NCI-H187 treated with DMSO at 0.1 percent for 48 hours (cell line): ENCODE measurements at regions not wholly inside any gene's neighbourhood (a gene's known extent, or its start where the extent isn't known, plus 50 kb on each side); places are given as distances from the start of the nearest gene placed in this dataset.

ENCODE experiments used
- DNase-seq: peaks from one replicate; lab custom pipeline; 2025; lab: John Stamatoyannopoulos, UW

GRCh38 chr11:86119906-86120305 is 51.0 kb upstream of the PICALM start:
- no peak for DNase-seq

GRCh38 chr11:86119077-86119476 is 50.2 kb upstream of the PICALM start:
- no peak for DNase-seq
